HEK293T (cell line): ENCODE measurements at regions not wholly inside any gene's neighbourhood (a gene's known extent, or its start where the extent isn't known, plus 50 kb on each side); places are given as distances from the start of the nearest gene placed in this dataset.

Source experiments
- FOXM1 ChIP-seq: fragments of 450-650 bp; IDR thresholded peaks from 2 replicates; pipeline ENCODE4 v1.6.1; 2017; ENCODE audit warnings: mild to moderate bottlenecking, borderline replicate concordance
- ZNF384 ChIP-seq: fragments of 450-650 bp; IDR thresholded peaks from 2 replicates; pipeline ENCODE4 v1.6.1; 2016

DNA sequence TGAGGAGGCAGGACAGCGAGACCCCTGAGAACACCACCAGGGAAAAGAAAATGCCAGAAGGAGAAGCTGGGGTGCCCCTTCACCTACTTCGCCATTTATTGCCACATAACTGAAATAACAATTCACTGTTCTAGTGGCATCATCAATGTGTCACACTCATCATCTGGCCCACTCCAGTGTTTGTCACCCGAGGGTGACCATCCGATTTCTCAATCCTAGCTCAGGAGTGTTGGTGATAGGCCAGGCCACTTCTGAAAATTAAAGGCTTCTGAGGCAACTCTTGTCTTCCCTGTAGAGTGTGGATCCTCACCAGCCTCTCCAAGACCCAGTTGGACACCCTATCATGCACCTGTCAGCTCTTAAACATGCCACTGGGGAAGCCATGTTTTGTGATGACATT lies 62.9 kb upstream of the BZW1 start:
- TF ChIP-seq ZNF384 (no peak), FOXM1 (no peak)
